GM12865 (cell line): ENCODE measurements at regions not wholly inside any gene's neighbourhood (a gene's known extent, or its start where the extent isn't known, plus 50 kb on each side); places are given as distances from the start of the nearest gene placed in this dataset.
"Not testable (repeated sequence)": the region's sequence is repeated elsewhere in the genome, so short reads cannot be mapped to it uniquely, and the experiment has no call there.

Source experiments
- DNase-seq: peaks from one replicate; pipeline ENCODE4 v3.0.0; 2010; ENCODE audit warnings: low read depth
- H3K4me3 ChIP-seq: 2 replicates; pipeline ENCODE4 v1.5.1; 2011; ENCODE audit warnings: mild to moderate bottlenecking, low read depth, low read length, control low read depth
- TF ChIP-seq, protein P1 (sequence below): IDR thresholded peaks from 2 replicates; pipeline ENCODE4 v1.5.1; 2011; ENCODE audit warnings: low read length, control low read depth, low read depth, inconsistent platforms; ENCODE audit not compliant: insufficient read depth; ENCODE audit errors: missing control alignments

DNA sequence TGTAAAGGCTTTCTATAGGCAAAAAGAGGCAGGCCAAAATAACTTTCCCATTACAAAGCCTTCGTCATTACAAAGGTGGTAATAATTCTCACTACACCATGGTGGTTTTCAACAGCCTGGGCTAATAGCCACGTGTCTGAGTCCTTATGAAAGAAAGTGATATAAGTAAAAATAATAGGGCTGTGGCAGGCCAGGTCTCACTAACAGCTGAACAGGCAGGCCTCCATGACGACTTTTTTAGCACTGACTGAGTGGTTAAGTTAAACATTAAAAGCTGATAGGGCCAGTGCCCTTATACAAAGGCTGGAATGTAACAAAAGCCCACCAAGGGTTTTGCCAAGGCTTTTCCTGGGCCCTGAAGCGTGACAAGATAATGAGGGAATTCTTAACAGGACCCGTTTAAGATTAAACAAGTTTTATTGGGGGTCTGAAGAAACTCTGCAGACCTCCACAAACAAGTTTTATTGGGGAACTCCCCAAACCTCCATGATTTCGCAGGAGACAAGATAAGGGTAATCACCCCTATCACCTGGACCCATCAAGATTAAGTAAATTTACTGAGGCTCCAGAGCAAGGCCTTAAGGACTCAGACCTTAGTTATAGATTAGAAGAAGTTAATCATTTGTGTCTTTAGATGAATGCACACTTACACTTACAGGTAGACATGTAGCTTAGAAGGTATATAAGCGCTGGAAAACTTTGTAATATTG lies 412.9 kb downstream of the CHSY3 start:
- no peak overlapping the region for H3K4me3 ChIP-seq
- no peak for DNase-seq
- TF ChIP-seq, protein P1, sequence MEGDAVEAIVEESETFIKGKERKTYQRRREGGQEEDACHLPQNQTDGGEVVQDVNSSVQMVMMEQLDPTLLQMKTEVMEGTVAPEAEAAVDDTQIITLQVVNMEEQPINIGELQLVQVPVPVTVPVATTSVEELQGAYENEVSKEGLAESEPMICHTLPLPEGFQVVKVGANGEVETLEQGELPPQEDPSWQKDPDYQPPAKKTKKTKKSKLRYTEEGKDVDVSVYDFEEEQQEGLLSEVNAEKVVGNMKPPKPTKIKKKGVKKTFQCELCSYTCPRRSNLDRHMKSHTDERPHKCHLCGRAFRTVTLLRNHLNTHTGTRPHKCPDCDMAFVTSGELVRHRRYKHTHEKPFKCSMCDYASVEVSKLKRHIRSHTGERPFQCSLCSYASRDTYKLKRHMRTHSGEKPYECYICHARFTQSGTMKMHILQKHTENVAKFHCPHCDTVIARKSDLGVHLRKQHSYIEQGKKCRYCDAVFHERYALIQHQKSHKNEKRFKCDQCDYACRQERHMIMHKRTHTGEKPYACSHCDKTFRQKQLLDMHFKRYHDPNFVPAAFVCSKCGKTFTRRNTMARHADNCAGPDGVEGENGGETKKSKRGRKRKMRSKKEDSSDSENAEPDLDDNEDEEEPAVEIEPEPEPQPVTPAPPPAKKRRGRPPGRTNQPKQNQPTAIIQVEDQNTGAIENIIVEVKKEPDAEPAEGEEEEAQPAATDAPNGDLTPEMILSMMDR, result no peak

DNA sequence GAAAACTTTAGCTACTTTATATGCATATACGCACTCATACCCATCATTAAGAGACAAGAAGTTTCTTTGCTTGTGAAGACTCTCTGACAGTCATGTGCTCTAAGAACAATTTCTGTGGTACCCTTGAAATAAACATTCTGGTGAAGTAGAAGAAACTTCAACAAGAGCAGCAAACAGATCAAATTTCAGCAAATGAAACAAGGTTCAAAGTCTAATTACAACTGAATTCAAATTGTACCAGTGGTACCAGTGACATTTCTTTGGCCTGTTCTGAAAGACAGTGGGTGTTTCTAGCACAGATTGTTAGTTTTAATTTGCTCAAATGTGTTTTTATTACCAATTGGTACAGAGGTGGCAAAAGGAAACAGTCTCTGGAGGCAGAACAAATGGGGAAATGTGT lies 391.0 kb downstream of the CHSY3 start:
- no peak for DNase-seq
- H3K4me3 ChIP-seq, result no peak overlapping the region
- TF ChIP-seq, protein P1, result no peak

DNA sequence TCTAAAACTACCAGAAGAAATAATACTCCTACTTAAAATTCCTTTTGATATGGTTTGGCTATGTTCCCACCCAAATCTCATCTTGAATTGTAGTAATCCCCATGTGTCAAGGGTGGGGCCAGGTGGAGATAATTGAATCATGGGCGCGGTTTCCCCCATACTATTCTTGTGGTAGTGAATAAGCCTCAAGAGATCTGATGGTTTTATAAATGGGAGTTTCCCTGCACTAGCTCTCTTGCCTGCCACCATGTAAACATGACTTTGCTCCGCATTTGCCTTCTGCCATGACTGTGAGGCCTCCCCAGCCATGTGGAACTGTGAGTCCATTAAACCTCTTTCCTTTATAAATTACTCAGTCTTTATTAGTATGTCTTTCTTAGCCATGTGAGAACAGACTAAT lies 390.5 kb downstream of the CHSY3 start:
- not testable (repeated sequence) for H3K4me3 ChIP-seq, DNase-seq

DNA sequence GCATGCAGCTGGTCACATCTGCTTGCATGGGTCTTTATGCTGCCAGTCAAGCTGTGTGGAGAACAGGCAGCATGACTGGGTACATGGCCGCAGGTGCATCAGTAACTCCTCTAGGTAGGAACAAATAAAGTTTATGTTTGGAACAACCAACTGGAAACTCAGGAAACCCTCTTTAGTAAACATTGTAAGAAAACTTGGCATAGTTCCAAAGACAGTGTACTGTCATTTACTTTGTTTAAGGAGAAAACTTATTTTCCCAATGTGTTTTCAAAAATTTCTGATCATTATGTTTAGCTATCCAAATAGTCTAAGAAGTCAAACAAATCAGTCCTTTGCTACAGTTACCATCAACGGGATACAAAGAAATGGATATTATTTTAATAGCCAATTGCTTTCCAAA lies 386.0 kb downstream of the CHSY3 start:
- no peak overlapping the region for H3K4me3 ChIP-seq
- DNase-seq, result no peak
- TF ChIP-seq, protein P1, result no peak

DNA sequence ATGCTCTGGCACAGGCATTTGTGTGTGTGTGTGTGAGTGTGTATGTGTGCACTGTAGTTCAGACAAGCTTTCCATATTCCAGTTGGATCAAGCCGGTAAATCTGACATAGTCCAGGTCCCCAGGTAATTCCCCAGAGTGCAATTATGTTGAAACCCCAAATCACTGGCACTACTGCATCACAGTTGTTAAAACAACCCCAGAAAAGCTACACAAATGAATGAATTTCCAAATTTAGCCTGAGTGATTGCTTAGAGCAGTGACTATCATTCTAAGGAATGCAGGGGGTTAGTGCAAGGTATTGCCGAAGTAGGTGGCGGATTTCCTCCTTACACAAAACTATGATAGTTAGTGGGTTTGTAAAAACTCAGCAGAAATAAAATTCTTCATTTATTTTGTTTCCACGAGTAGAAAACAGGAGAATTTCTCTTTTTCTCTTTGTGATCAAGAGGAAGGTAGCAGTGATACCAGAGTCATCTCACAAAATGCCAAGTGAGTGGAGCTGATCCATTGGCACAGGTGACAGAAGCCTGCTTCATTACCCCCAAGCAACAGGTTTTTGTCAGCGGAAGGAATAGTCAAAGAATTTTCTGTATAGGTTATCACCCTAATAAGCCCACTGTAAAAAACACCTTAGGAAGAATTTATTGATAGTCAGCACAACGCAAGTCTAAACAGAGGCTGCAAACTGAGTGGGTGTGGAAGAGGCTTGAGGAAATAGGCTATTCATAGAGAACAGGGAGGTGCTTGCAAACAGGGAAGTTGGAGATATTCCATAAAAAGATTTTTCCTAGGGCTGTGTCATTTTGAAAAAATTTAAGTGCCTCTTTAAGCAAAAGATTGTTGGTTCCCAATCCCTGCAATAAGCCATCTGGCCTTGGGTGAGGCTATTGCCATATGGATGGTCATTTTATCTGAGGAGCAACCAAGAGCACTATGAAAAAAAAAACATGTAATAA lies 385.1 kb downstream of the CHSY3 start:
- TF ChIP-seq, protein P1, result no peak
- DNase-seq, result no peak
- H3K4me3 ChIP-seq, result no peak overlapping the region

DNA sequence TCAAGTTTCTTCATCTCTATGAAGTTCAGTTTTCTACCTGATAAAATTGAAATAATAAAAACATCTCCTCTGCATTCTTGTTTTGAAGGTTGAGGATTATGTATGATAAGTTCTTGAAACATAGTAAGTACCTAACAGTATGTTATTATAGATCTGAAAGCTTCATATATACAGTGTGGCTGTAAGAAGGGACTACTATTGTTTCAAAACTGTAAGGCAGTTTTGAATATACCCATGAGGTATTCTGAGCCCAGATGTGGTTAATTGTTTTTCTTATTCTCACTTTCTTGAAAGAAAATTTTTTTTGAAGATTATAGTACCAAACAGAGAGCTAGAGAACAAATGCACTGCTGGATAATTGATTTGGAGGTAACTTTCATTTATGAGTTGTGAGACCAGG lies 383.2 kb downstream of the CHSY3 start:
- TF ChIP-seq, protein P1, result no peak

DNA sequence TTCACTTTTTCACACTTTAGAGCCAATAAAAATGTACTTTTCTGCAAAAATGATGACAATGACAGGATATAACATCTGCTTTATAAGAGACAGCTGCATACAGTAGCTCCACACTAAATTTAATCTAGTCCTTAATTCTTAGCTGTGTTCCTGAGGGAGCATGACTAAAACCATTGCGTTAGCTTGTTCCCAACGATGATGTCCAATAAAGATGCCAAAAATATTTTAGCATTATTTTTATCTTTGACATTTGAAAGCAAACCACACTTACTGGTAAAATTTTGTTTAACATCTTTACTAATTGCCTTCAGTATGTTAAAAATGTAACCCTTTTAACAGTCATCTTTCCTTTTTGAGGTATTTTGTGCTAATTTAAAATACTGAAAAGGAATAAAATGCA lies 382.7 kb downstream of the CHSY3 start:
- TF ChIP-seq, protein P1, result no peak
- no peak for DNase-seq
- H3K4me3 ChIP-seq, result no peak overlapping the region

More for the DNA sequence above, 383.2 kb downstream of the CHSY3 start:
- no peak overlapping the region for H3K4me3 ChIP-seq
- no peak for DNase-seq
